G401 (cell line): ENCODE measurements at regions not wholly inside any gene's neighbourhood (a gene's known extent, or its start where the extent isn't known, plus 50 kb on each side); places are given as distances from the start of the nearest gene placed in this dataset.
"Not testable (repeated sequence)": the region's sequence is repeated elsewhere in the genome, so short reads cannot be mapped to it uniquely, and the experiment has no call there.

ENCODE experiments used
- DNase-seq: peaks from one replicate; pipeline ENCODE4 v3.0.0-alpha.2; 2015; ENCODE audit warnings: low spot score
- in situ Hi-C: cut with HindIII; loops from 2 replicates; pipeline ENCODE4 v1.10.0; 2016; ENCODE audit warnings: low sequenced_read_pairs, mixed read lengths

- DNase-seq, result no peak
- in situ Hi-C loops, result no loop called here
These were observed 109.6 kb upstream of the CHORDC1 start for GRCh38 chr11:90332415-90332814.

DNA sequence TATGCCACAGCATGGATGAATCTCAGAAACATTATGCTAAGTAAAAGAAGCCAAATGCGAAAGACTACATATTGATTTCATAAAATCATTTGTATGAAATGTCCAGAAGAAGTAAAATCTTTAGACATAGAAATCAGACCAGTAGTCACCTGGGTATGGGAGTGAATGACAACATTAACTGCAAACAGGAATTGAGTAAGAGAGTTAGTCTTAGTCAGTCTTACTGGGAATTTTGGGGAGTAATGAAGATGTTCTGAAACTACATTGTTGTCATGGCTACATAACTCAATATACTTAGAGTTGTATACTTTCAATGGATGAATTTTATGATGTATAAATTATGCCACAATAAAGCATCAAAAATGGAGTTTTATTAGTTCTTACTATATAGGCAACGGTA, 107.8 kb upstream of the CHORDC1 start:
- in situ Hi-C loops, result no loop called here

DNA sequence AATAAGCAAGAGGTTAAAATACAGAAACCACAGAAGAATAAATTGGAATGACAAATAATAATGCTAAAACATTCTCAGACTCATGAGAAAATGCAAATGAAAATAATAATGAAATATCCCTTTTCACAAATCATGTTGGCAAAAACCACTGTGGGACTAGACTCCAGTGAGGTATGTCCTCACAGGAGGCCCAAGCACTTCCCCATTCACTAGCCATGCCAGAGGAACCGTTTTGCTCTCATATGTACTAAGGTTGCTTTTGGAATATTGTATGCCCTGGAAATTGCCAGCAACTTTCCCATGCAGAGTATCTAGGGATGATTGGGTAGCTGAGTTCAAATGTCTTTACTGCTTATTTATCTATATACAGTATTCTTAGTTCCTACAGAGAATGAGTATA, 106.2 kb upstream of the CHORDC1 start:
- no peak for DNase-seq
- in situ Hi-C loops, result no loop called here

More for the DNA sequence above, 107.8 kb upstream of the CHORDC1 start:
- no peak for DNase-seq

- no peak for DNase-seq
- in situ Hi-C loops, result no loop called here
These were observed 103.8 kb upstream of the CHORDC1 start for GRCh38 chr11:90326647-90327046.

DNA sequence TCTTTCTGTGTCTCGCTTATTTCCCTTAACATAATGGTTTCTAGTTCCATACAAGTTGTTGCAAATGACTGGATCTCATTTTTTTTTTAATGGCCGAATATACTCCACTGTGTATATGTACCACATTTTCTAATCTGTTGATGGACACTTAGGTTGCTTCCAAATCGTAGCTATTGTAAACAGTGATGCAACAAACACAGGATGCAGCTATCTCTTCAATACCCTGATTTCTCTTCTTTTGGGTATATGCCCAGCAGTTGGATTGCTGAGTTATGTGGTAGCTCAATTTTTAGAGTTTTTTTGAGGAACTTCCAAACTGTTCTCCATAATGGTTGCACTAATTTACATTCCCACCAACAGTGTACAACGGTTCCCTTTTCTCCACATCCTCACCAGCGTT, 100.4 kb upstream of the CHORDC1 start:
- DNase-seq, result no peak
- in situ Hi-C loops, result no loop called here

DNA sequence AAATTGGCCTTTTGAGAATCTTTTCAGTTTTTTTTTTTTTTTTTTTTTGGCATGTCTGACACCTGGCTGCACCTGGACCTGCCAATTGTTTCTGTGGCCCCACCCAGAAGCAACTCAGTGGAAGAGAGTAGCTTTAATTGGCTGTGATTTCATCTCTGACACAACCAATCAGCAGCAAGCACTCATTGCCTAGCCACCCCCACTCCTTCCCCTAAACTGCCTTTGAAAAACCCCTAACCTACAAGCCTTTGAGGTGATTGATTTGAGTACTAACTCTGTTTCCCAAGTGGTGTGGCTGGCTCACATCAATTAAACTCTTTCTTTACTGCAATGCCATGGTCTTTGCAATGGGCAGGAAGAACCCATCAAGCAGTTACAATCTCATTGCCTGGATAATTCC, 98.2 kb upstream of the CHORDC1 start:
- in situ Hi-C loops, result no loop called here
- DNase-seq, result no peak

DNA sequence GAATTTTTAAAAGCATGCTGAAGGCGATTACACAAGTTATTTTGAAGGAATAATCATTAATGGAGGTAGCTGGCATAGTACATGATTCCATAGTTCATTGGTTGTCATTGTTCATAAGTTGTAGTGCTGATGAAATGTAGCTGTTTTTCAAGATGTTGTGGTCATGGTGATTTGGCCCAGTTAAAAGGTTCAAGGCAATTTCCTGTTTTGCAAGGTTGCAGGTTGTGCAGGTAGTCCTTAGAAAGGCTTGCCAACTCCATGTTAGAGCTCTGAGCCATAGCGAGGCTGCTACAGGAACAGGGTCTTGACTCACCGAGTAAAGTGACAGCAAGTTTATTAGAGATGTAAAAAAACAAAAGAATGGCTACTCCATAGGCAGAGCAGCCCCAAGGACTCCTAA, 95.8 kb upstream of the CHORDC1 start:
- DNase-seq, result no peak
- in situ Hi-C loops, result no loop called here

DNA sequence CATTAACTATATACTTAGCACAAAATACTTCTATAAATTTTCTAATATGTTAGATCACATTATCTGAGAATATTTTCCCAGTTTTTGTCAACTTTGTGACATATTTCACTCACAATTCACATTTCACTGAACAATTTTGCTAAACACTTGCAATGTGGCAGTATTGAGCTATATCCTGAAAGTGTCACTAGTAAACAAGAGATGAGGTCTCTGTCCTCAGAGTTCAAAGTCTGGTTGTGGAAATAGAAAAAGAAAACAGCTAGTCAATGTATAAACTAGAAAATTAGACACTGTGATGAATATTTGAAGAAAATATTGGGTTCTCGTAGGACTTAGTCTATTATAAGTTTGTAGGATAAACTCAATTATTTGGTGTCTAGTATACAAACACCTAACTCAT, 87.4 kb upstream of the CHORDC1 start:
- no peak for DNase-seq
- in situ Hi-C loops, result no loop called here

DNA sequence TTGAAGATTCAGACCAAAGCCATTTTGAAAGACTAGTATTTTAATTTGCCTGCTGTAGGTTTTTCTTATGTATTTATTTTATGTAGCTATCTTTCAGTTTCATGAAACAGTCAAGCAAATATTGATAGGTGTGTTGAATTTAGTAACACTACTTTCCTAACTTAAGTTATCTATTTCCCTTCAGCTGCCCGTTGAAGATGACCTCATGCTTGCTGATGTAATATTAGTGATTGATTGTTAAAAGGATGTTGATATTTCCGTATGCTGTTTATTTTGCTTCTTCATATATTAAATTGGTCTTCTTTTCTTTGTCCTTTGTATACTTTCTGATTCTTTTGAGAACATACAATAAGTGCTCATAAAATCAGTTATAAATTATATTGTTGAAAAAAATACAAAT, 86.8 kb upstream of the CHORDC1 start:
- in situ Hi-C loops, result no loop called here
- DNase-seq, result no peak

DNA sequence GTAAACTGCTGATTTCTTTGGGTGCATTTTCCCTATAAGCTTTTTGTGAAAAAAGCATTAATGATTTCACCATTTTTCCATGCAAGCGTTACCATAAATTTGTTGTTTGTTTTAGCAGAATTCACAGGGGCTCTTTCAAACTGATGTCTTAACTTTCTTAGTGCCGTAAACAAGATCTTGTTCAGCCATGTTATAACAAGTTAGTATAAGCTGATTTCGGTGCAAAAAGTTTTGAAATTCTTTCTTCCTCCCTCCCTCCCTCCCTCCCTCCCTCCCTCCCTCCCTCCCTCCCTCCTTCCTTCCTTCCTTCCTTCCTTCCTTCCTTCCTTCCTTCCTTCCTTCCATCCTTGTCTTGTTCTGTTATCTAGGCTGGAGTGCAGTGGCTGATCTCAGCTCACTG, 71.7 kb upstream of the CHORDC1 start:
- in situ Hi-C loops, result no loop called here
- DNase-seq, result no peak

DNA sequence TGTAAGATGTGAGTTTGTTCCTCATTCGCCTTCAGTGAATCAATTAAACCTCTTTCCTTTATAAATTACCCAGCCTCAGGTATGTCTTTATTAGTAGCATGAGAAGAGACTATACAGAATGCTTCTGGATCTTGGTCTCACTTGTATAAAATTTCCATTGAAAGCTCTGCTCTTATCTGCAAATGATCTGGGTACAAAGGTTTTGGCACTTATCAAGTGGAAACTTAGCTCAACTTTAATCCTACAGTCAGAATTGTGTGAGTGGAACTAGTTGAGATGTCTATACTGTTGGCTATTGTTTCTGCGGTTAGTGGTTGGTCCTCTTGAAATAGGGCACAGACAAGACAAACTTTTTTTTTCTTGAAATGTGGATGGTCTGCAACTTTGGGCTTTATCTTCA, 71.2 kb upstream of the CHORDC1 start:
- in situ Hi-C loops, result no loop called here
- DNase-seq, result no peak

GRCh38 chr11:90288212-90288821, 65.5 kb upstream of the CHORDC1 start:
- in situ Hi-C loops, result no loop called here

GRCh38 chr11:90286640-90287039, 63.8 kb upstream of the CHORDC1 start:
- DNase-seq, result no peak
- in situ Hi-C loops, result no loop called here

More at GRCh38 chr11:90288212-90288821, 65.5 kb upstream of the CHORDC1 start:
- peak; percentile 1 for DNase-seq

DNA sequence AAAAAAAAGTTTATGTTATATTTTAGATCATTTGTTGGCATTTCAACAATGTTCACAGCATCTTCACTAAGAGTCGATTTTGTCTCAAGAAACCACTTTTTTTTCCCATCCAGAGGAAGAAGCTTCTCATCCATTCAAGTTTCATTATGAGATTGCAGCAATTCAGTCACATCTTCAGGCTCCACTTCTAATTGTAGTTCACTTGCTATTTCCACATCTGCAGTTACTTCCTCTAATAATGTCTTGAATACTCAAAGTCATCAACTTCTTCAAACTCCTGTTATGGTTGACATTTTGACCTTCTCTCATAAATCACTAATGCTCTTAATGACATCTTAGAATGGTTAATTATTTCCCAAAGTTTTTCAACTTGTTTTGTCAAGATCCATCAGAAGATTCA, 61.3 kb upstream of the CHORDC1 start:
- no peak for DNase-seq
- in situ Hi-C loops, result no loop called here

GRCh38 chr11:90282551-90283071, 59.8 kb upstream of the CHORDC1 start:
- DNase-seq, in situ Hi-C loops: not testable (repeated sequence)

DNA sequence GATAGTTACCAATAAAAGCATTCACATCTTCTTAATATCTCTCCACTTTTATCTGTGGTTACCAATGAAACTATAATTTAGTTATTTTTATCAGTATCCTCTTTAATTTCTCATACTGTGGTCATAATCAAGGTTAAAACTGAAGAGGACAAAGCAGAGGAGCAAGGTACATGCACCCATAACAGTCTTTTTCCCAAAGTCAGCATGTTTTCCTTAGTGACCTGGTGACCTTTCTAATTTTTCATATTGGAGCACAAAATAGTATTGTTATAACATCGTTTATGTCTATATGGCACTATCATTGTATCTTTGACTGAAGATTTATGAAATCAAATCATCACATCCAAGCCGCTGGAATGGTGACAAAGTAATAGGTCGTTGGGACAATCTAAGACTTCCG, 51.5 kb upstream of the CHORDC1 start:
- in situ Hi-C loops, result no loop called here
- no peak for DNase-seq
